Sciatic nerve (tissue), 2 donors: ENCODE measurements at regions not wholly inside any gene's neighbourhood (a gene's known extent, or its start where the extent isn't known, plus 50 kb on each side); places are given as distances from the start of the nearest gene placed in this dataset.

ENCODE experiments used
- ATAC-seq: fragments of 200-7000 bp; cut with Tn5 transposase; one replicate; pipeline ENCODE4 v1.9.1; 2020; ENCODE audit warnings: mild to moderate bottlenecking, moderate library complexity
- DNase-seq: peaks from one replicate; pipeline ENCODE4 v3.0.0-alpha.2; 2020; ENCODE audit warnings: low spot score
- intact Hi-C: fragments of 100-400 bp; cut with DNase I; formaldehyde crosslinking; loops from one replicate; pipeline ENCODE4 v1.14.2; 2022
- donor health status: DM: no; HTN: no; CAD: no.
- donor health status: DM: no; HTN: no; CAD: no.

DNA sequence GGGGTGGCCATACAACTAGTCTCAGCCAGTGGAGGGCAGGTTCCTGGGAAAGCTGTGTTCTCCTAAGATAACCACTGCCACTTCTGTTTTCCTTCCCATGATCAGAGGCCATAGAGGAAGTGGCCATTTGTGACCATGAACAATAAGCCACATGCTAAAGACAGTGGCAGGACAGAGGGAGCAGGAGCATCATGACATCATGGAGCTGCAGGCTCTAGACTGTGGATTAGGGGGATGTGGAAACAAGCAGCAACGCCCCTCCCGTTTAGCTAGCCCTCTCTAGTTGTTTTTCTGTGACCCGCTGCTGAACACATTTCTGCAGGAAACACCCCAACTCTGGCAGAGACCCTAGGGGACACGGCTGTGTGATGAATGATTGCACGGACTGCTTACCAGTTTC lies 195.0 kb upstream of the NECTIN1 start:
- ATAC-seq (no peak), DNase-seq (no peak)
- intact Hi-C loops, result no loop called here

DNA sequence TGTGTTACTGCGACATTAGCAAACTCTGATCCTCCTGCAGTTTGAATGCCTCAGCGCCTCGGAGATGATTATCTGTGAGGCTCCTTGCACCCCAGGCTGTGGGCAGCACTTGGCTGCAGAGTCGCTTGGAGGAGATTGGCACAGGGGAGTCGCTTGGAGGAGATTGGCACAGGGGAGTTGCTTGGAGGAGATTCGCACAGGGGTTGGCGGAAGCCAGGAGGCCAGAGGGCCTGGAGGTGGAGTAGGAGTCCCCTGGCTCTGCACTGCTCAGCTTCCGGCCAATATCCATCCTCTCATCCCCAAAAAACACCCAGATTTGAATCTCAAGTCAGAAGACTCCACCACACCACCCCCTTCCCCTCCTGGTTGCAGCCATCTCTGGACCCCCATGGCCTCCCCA lies 192.6 kb upstream of the NECTIN1 start:
- no peak for ATAC-seq
- intact Hi-C loops, result no loop called here
- no peak for DNase-seq

DNA sequence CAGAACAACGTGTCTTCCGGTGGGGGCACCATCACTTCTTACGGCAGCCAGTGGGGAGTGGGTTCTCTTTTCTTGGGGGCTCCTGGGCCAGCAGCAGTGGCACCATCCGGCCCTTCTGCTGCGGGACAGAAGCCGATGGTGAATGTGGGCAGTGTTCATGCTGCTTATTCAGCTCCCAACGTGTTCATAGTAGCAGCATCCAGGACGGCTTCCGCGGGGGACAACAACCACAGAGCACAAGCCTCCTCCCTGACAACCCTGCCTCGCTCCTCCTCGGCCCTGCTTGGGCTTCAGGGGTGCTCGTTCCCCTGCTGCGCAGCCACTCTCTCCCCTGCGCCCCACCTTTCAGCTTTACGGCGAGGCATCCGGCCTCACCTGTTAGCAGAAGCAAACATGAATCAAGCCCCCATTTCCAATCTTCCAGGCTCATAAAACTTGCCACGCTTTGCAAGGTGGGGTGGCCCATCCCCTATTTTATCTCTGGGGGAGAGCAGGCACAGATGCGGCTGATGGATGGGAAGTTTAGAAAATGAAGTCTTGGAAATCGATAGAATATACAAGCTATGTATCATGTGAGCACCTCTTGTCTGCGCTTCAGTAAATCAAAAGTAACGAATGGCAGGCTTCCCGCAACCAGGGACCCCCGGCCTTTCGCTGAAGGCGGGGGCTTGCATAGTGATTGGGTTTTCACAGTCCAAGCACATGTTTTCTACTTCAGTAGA lies 191.8 kb upstream of the NECTIN1 start:
- intact Hi-C loops, result no loop called here
- DNase-seq (no peak), ATAC-seq (no peak)

DNA sequence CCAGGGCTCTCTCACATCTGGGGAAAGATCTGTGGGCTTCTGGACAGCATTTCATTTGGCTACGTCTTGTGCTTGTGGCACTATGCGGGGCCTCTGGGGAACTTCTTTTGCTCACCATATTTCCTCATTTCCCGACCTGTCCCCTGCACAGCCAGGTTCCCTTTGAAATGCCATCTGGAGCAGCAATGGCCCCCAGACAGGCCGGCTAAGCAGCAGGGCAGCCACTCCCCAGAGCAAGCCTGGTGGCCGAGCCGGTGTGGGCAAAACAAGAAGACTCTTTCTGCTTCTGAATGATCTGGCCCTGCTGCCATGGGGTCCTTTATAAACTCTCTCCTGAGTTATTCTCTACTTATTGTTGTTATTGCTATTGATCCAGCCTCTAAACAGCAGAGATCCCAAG lies 190.7 kb upstream of the NECTIN1 start:
- ATAC-seq (no peak), DNase-seq (no peak)
- intact Hi-C loops, result no loop called here

DNA sequence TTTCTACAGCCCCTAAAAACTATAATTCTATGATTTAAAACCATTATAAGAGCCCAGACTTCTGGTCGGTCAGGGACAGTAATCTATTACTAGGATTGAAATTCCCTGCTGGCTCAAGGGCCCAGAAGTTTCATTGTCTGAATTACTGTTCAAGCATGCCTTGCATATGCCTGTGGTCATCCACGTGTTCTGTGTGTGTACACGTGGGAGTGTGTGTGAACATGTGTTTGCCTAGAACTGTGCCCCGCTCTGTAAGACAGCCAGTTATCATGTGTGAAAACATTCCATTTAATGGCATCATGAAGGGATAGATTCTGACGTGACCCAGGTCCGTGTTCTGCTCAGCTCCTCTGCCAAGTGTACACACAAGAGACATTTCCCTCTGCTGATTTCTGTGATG lies 189.3 kb upstream of the NECTIN1 start:
- DNase-seq (no peak), ATAC-seq (no peak)

DNA sequence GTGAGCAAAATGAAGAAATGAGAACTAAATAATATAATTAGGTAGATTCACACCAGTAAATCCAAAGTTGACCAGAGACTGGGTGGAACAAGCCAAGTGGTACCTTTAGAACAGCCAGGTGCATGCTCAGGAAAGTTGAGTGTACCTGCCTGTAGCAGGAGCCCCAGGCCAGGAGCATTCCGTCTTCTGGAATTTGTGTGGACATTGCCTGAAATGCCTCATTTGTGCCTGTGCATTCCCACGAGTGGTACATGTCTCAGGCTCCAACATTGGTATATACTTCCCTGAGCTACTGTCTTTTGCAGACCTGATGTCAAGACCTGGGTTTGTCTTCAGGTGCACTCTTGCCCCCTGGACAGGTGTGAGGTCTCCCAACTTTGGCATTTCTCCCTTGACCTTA lies 187.6 kb upstream of the NECTIN1 start:
- no peak for ATAC-seq
- DNase-seq, result no peak
- intact Hi-C loops, result no loop called here

More for the DNA sequence above, 189.3 kb upstream of the NECTIN1 start:
- intact Hi-C loops, result no loop called here

DNA sequence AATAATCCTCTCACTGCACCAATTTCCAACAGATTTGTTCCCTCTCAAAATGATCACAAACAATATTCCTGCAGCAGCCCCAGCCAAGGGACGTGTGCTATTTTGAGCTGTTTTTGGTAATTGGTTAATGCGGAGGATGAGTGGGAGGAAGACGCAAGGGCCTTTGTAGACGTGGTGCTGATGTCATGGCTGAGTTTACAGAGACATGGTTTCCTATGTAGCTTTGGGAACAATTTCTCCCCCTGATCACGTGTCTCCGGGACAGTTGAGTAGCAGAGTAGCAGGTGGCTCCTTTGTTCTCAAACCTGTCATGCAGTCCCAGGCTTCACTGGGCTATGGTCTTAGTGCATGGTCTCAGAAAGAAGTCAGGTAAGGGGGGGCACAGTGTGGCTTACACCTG lies 183.2 kb upstream of the NECTIN1 start:
- intact Hi-C loops, result no loop called here
- ATAC-seq (no peak), DNase-seq (no peak)

DNA sequence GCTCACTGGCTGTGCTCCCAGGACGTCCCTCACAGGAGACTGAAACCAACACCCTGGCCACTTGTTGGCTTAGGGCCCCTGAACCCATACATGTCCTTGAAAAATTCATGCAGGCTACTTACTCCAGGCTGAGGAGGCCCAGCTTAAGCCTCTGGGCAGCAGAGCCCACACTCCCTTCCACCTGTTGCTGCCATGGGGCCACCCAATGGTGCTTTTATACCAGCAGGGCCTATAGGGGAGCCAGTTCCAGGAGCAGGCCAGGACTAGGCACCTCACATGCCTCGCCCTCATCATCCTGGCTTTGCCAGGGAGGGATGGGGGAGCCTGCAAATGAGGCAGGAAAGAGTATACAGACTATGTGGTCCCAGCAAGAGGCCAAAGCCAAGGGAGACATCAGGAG lies 181.7 kb upstream of the NECTIN1 start:
- ATAC-seq, result no peak
- no peak for DNase-seq
- intact Hi-C loops, result no loop called here

DNA sequence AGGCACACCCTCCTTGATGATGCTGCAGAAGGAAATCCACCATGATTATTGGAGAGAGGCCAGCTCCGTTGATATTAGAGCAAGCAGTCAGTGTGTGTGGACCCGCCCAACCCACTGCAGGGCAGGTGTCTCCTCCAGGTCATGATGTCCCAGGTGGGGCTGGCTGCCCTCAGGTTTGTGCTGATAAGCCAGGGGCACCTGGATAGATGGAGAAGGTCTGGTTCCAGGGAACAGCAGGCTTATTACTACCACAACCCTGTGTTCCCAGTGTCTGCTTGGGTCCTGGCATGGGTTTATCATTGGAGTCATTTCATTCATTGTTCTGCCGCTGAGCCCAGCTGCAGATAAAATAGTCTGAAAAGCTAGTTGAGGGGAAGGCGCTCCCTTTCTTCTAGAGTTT lies 181.1 kb upstream of the NECTIN1 start:
- intact Hi-C loops, result no loop called here
- ATAC-seq (no peak), DNase-seq (no peak)

DNA sequence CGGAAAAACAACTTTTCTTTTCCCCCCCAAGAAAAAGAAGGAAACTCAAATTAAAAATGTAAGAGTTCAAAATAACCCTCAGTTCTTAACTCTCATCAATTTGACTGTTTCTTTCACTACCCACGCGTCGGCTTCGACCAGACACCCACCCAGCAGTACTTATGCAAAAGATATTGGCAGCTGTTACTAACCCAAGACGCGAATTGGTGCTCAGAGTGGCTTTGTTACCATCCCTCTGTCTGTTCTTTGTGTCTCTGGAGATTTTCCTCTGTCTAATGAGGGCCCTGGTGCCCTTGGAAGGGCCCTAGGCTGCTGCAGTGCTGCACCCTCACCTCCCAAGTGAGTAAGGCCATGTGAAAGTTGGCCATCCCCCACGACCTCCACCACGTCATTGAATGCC lies 180.5 kb upstream of the NECTIN1 start:
- no peak for DNase-seq
- ATAC-seq, result no peak
- intact Hi-C loops, result no loop called here

DNA sequence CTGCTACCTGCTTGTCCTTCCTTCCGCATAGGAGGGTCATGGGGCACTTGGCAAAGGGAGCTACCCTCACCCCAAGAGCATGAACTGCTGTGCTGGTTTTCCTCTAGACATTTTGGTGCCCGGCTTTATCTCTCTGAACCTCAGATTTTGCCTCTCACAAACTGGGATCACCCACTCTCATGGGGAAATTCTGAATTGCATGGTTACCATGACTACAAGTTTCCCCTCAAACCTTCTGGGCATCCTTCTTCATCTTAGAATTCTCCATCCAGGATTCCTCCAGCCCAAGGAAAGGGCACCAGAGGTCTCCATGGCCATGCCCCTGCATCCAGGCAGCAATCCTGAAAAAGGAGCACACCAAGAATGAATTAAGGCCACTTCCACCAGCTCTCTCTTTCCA lies 180.1 kb upstream of the NECTIN1 start:
- no peak for ATAC-seq
- no peak for DNase-seq
- intact Hi-C loops, result no loop called here

DNA sequence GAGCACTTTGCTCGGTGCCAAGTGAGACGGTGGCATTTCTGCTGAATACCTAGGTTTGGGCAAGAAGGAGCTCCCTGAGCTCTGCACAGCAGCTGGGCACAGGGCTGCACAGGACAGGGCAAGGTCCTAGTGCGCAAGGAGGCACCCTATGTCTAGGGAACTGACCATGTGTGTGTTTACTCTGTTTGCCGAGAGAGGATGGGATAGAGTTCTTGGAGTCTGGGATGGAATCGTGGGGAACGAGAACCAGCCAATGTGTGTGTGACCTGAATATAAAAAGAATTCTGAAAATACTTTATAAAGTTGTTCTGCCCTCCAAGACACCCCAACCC lies 179.5 kb upstream of the NECTIN1 start:
- no peak for DNase-seq
- no peak for ATAC-seq
- intact Hi-C loops, result no loop called here

DNA sequence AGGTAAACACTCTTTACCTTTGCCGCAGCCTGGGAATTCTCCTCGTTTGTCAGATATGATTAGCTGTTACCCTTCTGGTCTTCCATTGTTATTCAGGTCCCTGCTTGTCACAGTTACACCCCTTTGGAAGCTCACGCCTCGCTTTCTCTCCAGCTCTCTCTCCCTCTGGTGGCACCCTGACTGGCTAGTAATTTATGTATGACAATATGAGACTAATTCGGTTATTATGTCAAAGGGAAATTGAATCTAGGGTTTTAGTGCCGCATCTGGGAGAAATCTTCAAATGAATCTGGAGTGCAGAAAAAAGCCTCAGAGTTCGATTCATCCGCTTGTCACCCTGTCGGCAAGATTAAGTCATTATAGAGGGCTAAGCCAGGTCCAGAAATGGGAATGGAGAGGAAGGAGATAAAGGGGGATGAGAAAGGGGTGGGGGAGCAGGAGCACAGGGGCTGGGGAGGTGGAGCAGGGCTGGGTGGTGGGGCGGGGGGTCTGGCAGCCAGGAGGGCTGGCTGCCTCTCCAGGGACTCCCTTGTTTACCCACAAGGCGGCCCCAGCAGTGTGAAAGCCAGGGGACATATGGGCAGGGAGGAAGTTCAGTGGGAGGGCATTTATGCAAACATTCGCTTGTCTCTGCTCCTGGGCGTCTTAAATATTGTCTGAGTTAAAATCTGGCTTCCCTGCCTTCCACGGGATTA lies 179.0 kb upstream of the NECTIN1 start:
- DNase-seq (no peak), ATAC-seq (no peak)
- intact Hi-C loops, result no loop called here

DNA sequence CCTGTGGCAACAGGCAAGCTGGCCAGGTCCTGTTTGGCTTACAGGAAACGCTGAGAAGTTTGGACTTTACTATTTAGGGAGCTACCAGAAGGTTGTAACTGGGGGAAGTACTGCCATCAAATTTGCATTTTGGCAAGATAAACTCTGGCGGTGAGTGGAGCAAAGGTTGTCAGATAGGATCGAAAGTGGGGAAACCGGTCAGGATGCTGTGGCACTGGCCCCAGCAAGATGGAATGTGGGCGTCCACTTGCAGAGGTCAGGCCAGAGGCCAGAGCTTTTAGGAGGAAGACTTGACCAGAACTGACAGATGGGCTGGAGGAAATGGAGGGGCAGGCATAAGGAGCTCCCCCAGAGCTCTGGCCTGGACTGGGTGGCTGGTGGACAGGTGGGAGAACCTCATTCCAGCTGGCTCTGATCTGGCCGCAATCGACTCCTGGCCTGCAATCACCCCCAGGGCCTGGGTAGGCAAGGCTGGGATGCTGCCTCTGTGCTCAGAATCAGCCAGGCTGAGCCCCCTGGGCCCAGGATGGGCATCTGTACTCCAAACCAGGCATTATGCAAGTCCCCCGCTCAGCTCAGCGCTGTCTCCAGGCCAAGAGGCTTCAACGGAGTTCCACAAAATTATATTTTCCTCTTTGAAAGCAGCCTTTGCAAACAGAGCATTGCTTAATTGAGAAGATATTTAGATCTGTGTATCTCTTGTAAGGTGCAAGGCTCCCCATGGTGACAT lies 178.3 kb upstream of the NECTIN1 start:
- no peak for DNase-seq
- intact Hi-C loops, result no loop called here
- no peak for ATAC-seq

DNA sequence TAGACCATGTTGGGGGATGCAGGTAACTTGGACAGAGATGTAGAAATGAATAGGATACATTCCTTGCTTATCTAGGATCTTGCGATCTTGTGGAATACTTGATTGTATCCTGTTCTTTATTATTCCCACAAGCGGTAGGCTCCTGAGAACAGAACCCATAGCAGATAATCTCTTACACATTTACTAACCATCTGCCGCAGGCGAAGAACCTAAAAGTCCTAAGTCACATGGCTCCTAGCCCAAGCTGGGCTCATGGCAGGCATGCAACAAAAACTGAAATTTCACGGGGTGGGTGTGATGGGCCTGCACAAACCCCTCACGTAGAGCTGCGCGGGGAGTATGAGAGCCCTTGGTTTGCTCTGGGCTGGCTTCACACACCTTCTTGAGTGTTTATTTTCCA lies 177.4 kb upstream of the NECTIN1 start:
- ATAC-seq (no peak), DNase-seq (no peak)
- intact Hi-C loops, result no loop called here

DNA sequence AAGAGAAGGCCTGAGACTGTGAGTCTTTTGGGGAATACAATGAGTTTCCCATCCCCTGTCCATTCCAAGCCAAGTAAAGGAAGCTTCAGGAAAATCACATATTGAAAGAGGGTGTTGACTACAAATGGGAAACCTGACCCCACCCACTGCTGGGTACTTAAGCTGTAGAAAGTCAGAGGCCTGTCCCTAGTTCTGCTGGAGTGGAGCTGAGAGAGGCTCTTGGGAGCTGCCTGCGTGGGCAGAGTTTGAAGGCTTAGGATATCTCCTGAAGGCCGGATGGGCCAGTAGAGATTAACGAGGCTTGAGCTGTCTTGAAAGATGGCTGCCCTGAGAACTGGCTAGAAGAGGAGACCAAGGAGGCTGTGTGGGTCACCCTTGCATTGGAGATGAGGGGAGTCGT lies 176.2 kb upstream of the NECTIN1 start:
- intact Hi-C loops, result no loop called here
- ATAC-seq, result no peak
- no peak for DNase-seq

DNA sequence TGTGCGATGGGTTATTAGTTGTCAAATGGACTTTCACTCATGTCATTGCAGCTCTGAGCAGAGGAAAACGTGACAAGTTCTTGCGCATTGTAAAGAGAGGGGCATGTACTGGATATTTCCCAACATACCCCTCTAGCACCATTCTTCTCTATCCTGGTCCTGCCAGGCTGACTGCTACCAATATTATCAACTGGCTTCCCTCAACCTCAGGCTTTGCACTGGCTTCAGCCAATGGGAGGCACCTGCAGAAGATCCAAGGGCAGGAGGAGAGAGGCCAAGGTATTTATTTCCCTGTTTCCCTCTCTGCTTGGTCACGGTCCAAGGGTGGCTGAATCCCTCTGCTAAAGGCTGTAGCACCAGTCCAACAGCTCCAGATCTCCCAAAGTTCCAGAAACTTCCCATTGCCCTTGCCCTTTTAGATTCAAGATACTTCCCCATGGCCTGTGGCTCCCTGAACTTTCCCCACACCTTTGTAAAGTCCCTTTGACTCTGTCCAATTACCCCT lies 175.6 kb upstream of the NECTIN1 start:
- ATAC-seq (no peak), DNase-seq (no peak)
- intact Hi-C loops, result no loop called here

DNA sequence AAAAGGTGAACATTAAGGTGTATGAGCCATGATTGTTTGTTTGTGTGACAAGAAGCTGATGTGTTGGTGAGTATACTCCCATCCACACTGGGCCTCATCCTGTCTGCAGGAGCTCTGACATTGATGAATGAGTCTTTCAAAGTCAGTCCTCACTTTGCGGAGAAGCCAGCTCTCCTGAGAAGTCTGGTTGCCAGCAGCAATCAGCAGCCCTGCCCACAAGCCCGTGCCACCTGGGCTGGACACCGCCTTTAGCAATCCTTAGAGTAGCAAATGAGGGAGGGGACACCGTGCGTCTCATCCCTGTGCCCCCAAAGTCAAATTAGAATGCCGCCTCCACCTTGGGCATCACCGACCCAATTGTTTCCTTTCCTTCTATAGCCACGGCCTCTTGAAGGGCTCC lies 174.8 kb upstream of the NECTIN1 start:
- DNase-seq (no peak), ATAC-seq (no peak)
- intact Hi-C loops, result no loop called here

DNA sequence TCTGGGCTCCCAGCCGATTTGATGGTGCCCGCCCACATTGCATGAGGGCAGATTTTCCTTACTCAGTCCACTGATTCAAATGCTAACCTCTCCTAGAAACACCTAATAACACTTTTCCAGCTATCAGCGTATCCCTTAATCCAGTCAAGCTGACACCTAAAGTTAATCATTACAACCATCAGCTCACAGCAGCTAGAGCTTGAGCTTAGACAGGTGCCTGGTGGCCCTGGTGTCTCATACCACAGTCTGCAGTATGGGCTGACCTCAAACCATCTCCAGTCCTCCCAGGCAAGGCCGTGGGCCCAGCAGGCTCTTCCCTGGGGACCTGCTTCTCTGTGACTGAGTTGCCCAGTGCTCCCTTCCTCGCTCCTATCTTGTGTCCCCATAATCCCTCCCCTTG lies 174.4 kb upstream of the NECTIN1 start:
- intact Hi-C loops, result no loop called here

DNA sequence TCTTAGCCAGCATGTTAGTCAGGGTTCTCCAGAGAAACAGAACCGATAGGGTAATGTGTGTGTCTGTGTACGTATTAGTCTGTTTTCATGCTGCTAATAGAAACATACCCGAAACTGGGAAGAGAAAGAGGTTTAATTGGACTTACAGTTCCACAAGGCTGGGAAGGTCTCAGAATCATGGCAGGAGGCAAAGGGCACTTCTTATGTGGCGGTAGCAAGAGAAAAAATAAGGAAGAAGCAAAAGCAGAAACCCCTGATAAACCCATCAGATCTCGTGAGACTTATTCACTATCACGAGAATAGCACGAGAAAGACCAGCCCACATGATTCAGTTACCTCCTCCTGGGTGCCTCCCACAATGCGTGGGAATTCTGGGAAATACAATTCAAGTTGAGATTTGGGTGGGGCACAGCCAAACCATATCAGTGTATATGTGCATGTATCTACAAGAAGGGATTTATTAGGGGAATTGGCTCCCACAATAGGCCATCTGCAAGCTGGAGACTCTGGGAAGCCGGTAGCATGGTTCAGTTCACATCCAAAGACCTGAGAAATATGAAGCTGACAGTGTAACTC lies 173.7 kb upstream of the NECTIN1 start:
- no peak for ATAC-seq
- intact Hi-C loops, result no loop called here
- DNase-seq, result no peak

More for the DNA sequence above, 174.4 kb upstream of the NECTIN1 start:
- ATAC-seq (no peak), DNase-seq (no peak)
